Stimulated activated CD8-positive, alpha-beta memory T cell treated with anti-CD3 and anti-CD28 coated beads, Interleukin-4, amount 100 ng/mL, for 24 hours (primary cell): ENCODE measurements at regions not wholly inside any gene's neighbourhood (a gene's known extent, or its start where the extent isn't known, plus 50 kb on each side); places are given as distances from the start of the nearest gene placed in this dataset.

Source experiments
- DNase-seq: peaks from one replicate; pipeline ENCODE4 v3.0.0-alpha.2; 2020; ENCODE audit warnings: low read depth

DNA sequence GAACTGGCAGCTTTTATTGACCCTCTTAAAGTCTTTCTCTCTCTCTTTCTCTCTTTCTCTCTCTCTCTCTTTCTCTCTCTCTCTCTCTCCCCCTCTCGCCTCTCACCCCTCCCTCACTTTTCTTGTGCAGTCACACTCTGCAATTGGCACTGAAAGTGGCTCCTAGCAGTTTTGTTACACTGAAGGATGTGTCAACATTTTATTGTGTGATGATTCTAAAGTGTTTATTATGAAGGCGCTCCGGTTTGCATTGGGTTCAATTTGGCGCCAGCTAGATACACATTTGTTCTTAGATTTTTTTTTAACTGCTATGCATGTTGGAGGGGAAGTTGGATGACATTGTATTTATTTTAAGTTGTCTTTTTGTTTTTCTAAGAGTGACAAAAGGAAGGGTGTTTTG is 64.0 kb upstream of the CHRM3 start:
- no peak for DNase-seq

DNA sequence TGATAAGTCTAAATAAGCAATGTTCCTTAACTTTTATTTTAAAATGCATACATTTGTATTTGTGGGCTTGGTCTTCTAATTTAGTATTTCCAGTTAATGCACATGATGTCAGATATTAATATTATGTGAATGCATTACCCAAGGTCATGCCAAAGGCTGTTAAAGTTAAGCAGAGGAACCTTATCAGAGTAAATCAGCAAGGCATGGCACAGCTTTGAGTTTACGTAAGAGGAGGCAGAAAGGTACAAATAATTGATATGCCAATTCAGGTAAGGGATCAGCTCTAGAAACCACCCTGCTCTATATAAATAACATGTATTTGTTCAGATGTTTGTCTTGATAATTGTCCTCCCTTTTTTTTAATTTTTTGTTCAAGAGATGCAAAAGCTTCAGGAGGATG is 64.5 kb upstream of the CHRM3 start:
- DNase-seq = no peak

DNA sequence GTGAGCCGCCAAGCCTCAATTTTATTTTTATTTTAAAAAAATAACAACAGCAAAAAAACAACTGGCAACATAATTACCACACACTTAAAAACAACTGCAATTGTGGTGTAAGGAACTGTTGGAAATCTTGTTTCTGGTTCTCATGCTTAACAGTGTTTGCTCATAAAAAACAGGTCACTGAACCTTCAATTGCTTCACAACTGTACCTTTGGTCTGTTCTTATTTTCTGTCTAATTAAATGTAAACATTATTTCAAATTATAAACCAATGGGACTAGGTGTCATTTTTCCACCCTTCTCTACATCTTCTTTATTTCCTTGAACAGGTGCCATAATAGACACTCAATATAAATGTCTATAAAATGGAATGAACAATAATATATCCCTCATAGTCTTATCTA is 68.4 kb upstream of the CHRM3 start:
- DNase-seq = no peak

DNA sequence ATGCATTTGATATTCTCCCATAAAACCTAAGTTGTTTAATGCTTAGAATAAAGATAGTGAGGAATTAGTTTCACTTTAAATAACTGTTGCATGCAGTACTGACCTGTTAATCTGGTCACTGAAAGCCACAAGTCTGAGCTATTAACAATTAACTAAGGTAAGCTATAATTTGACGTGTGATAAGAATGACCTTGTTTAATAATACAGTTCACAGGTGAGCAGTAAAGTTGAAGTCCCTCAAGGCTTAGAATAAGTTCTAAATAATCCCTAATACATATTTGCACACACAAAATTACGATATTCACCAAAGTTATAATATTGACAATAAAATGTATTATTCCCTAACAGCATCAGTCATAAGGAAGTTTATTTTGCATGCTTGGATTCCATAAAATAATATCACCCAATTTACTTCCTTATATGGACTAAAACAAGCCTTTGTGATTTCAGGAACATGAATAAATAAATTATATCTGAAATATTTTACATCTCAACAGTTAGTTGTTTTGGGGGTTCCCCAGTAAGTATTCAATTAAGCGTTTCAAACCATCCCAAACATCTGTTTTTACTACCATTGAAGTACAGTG is 70.6 kb upstream of the CHRM3 start:
- DNase-seq = no peak

DNA sequence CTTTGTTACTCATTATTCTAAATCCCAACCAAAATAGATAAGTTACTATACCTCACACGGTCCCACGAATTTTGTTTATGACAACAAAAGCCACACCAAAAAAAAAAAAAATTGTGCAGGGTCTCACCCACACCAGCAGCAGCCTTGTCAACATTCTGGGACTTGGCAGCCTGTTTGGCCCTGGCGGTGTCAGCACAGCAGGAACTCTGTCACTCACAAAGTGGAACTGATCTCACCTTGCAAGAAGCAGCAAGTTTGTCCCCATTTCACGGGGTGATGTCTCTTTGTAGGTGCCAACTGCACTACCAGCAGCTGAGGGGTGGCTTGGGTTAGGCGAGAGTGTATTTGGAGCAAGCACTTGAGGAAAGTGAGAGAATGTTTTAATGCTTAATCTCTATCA is 75.0 kb upstream of the CHRM3 start:
- no peak for DNase-seq

DNA sequence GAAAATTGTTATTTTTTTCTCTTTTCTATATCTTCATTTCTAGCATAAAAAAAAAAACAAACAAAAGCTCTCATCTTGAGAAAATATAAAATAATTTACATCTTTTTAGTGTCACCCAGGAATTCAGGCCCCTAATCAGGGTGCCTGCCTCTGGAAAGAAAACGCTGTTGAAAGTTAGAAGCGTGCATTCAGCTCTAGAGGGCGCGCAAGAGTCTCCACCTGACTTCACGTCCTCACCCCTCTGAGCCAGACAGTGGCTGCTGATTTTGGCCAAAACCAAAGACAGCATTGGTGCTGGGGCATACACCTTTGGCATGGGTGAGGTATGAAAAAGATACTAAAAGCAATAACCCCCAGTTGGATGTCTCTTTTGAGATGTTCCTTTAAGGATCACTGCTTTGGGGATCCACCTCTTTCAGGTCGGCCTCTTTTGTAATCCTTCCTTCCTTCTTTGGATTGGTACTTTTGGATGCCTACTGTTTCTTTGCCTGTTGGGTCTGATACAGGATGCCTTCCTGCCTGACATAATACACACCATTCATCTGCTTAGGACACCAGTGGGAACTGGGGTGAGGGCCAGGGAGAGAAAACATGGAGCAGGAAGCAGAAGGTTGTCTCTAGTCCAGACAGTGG is 77.6 kb upstream of the CHRM3 start:
- DNase-seq = peak; percentile 5

DNA sequence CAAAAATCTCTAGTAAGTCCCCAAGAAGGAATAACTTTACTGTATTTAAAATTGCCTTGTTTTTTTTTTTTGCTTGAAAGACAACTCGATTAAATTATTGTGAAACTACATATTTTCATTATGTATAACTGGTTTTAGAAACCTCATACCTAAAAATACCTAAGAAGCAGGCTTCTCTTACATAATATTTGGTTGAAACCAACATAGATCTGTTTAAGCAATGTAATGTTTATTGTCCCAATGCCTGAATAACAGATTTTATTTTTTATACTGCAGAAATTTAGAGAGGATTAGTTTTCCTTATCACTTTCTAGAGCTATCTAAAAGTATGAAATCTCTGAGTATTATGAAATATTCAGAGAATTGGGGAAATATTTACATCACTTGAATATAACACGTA is 78.5 kb upstream of the CHRM3 start:
- no peak for DNase-seq

DNA sequence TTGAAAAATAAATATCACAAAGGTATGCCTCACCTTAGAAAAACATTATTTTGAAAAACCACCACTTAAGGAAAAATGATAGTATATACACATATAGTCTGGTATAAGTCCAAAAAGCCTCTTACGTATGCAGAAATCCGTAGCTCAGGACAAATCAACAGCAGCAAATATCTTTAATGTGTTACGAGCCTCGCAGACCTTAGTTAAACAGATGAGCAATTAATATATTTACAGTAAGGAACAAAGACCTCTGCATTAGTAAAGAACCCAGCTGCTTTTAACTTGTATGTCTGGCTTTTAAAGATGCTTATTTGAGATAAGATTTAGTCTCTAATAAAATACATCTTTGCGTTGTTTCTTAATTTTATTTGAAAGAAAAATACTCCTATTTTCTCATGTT is 79.9 kb upstream of the CHRM3 start:
- no peak for DNase-seq

DNA sequence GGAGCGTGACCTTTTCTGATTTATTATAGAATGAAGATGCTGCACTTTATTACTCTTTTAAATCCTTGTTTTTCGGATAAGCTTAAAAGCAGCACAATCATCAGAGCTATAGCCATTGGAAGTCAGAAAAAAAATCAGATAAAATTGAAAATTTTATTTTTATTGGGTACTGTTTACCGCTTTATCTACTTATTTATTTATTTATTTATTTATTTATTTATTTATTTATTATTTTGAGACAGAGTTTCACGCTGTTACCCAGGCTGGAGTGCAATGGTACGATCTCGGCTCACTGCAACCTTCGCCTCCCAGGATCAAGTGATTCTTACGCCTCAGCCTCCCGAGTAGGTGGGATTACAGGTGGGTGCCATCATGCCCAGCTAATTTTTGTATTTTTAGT is 83.1 kb upstream of the CHRM3 start:
- no peak for DNase-seq

DNA sequence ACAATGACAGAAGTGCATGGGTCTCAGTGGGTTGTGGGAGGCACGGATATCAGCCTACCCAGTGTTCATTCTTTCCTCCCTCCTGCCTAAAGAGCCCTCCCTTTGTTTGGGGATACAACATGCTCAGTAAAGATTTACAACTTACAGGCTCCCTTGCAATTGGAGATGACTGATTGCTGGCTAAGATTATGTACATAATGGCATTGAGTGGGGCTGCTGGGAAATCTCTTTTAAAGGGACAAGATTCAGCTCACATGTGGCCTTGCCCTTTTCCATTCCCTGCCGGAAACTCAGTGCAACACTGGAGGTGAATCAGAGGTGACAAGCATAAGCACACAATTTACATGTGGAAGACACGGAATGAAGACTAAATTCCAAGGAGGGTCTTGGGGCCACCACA is 83.7 kb upstream of the CHRM3 start:
- no peak for DNase-seq

DNA sequence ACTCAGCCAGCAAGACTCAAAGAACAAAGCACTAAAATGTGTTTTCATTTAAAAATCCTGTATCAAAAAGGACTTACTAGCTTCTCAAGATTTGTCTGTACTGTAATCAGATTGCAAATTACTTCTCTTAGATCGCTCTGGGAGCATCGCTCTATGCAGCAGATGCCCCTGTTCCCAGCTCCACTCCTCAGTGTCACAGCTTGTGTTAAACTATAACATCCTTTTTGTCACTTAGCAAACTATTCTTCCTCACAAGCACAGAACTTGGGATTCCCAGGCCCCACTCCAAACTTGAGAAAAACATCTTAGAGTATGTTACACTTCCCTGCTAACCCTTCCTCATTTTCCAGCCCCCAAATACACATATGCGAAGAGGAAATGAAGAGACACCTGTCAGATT is 85.1 kb upstream of the CHRM3 start:
- no peak for DNase-seq

DNA sequence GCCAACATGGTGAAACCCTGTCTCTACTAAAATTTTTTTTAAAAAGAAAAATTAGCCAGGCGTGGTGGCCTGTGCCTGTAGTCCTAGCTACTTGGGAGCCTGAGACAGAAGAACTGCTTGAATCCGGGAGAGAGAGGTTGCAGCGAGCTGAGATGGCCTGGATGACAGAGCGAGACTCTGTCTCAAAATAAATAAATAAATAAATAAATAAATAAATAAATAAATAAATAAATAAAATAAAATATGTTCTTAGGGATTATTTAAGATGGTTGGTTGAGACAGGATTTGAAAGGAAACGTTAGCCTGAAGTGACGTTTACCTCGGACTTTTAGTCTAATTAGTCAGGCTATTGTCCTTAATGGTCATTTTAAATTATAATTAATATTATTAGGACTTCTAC is 88.5 kb upstream of the CHRM3 start:
- no peak for DNase-seq

DNA sequence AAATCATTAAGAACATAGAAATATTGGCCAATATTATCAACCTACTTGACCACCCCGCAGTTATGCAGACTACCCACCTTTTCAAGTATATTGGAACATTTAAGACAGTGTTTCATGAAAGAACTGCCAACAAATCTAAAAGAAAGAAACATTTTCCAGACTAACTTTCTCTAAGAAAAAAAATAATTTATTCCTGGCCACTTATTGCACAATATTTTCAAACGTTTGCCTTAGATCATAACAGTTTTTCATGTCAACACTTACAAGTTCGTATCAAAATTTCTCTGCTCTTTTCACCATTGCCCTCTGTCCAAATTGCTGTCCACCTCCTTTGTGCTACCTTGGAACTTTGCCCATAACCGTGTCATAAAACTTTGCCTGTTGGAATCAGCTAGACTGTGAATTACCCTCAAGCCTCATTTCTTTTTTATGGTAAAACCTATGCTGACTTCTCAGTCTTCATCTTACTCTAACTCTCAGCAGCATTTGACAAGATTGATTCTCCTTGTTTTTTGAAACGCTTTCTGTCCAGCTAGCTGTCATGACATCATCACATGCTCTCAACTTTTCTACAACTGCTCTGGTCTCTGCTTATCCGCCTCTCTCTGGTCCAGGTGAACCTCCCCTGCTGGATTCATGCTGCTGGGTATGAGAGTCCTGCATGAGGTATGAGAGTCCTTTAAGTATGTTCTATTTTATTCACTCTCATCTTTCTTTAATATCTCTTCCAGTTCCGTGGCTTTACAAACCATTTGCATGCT is 92.8 kb upstream of the CHRM3 start:
- DNase-seq = no peak

DNA sequence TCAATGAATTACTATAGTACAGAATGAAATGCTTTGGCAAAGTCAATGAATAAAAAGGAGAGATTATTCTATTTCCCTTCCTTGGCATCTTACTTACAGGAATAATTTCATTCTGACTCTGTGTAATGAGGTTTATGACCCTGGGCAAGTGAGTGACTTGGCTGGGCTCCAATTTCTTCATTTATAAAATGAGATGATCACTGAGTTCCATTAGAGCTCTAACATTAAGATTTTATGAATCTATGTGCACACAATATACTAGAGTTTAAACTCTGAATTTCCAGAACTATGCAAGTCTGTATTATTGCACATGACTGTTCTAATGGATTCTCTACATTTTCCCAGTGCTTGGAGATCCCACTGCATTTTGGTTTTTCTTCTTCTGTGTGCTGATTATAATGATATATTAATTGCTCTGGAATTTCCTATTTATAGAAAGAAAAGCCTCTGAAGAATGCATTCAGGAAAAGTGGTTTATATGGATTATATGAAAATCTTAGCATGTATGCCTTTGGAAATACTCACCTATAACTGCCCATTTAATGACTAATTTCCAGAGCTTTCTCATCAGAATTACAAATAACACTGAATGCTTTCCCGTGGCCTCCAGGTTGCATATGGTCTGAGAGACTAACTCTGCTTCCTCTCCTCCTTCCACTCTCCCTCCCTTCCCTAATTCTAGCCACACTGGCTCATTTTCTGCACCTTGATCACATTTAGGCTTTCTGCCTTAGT is 97.4 kb upstream of the CHRM3 start:
- no peak for DNase-seq

DNA sequence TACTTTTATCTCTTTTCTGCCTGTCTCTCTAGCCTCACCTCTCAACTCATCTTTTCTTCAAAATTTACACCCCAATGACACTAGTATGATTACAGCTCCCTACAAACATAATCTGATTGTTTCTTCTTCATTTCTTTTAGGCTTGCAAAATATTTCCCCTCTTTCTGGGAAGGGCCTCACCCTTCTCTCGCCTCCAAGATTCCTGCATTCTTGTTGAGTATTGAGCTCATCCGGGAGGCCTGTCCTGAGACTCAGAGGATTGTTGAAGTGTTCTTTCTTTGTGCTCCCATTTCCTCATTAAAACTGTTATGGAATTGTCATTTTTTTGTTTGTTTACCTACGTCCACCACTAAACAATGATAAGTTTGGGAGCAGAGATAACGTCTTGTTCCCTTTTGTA is 99.1 kb upstream of the CHRM3 start:
- DNase-seq = no peak

DNA sequence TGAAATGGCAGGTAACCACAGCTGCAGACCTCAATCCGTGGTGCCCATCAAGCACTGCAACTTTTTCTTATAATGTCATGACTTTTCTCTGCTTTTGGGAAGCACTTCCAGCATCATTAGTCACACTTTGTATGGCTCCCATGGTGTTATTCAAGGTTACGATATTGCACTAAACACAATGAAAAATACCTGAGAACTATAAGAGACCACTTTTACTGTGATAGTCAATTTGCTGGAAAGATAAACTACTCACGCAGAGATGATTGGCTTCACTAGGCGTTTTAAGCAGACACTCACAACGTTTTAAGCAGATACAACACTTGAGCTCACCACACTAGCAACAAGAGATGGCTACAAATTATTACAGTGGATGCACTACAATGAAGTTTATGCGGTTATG is 103.2 kb upstream of the CHRM3 start:
- no peak for DNase-seq

DNA sequence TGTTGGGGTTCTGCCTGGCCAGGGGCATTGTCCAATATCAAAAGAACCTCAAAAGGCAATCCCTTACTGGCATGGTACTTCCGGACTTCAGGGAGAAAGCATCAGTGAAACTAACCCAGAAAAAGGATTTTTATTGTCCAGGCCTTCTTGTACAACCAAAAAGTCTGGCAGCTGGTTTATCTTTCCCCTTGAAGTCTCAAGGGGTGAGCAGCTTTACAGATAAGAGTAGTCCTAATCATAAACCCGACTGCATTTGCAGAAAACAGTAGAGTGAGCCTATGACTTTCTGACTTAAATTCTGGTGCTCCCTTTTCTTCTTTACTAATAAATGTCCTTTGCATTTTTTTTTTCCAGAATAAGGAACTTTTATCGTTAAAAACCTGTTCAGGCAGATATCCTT is 104.0 kb upstream of the CHRM3 start:
- no peak for DNase-seq

DNA sequence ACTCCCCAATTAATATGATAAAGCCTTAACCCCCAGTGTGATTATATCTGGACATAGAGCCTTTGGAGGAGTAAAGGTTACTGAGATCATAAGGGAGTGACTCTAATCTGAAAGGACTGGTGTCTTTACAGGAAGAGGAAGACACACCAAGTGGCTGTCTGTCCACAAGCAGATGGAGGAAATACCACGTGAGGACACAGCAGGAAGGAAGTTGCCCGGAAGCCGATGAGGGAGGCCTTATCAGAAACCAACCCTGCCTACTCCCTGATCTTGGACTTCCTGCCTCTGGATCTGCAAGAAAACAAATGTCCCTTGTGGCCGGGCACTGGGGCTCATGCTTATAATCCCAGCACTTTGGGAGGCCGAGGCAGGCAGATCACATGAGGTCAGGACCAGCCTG is 110.3 kb upstream of the CHRM3 start:
- DNase-seq = no peak

DNA sequence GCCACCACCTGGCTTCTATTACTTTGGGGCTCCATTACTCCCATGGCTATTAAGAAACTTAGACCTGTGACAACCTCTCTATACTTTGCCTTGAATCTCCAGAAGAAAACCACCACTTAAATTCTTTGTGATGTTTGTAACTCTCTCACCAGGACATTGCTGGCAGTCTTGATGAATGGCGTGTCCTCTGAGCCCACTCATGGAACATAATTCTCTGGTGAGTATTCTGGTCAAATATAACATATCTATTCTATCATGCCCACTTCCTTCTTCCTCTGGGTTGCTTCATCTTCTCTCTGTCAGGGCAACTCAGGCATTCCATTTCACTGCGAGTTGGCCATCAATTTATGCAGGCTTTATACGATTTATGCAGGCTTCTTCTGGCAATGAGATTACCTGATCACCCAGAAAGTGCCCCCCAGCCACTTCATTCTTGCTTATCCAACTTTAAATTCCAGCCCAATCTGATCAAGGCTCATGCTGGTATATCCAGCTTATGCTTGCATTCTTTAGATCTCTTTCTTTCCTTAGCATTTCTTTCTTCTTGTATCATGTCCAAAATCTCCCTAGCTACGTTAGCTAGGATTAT is 112.0 kb upstream of the CHRM3 start:
- no peak for DNase-seq

DNA sequence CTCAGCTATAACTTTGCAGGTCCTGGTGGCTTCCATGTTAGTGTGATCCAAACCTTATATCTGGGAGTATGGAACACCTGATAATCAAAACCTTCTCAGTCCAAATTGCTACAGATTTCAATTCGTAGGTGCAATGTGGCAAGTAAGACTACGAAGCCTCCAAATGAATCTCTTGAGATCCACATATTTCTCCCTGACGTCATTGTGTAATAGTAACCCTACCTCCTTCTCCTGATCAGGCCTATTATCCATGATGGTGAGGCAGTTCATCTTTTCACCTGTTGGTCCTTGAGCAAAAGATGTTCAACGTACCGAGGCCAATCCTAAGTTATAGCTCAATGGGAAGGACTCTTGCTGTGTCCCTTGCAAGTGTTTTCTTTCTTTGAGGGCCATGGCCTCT is 115.9 kb upstream of the CHRM3 start:
- no peak for DNase-seq

DNA sequence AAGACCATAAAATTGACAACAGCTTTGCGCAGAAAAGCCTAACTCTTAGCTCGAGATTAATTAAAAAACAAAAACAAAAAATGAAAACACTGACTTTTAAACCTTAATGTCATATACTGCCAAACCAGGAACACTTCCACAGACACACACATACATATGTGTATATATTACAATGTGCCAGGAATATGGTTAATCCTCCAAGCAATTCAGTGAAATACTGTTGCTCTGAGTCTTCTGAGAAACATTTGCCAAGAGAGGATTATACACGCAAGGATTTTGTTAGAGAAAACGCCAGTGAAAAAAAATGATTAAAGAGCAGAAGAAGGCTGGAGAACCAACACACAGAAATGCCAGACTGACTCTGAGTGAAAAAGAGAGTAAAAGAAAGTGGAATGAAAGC is 116.7 kb upstream of the CHRM3 start:
- DNase-seq = no peak

DNA sequence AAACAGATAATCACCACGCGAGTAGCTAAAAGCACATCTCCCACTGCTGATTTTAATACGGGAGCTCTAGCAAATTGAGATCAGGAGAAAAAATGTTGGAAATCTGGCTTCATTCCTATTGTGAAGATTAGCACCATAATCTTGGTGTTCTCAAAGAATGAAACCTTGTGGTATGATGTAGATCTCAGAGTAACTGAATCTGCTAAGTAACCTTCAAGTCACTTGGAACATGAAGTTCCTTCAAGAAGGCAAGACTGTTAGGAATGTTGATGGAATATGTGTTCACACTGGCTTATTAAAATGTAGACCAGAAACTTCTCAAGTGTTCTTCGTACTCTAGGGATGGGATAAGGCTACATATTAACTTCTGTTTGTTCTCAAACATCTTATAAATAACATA is 117.4 kb upstream of the CHRM3 start:
- DNase-seq = no peak

DNA sequence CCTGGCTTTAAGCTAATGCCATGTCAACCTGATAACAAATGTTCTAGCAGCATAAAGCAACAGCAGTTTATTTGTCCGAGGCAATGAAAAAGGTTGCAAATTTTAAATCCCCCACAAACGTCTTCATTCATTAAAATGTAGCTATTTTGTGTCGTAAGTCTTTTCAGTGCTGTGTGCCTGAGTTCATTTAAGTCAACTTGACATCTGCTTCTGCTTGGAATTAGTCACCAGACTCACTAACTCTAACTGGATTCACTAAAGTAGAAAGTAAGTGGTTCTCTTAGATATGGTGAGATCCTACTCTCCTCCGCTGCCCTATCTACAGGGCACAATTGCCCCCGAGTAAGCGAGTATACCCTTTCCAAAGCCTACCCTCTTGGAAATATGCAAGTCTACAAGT is 118.4 kb upstream of the CHRM3 start:
- DNase-seq = no peak
